Lung (tissue), 11 donors: ENCODE measurements at regions not wholly inside any gene's neighbourhood (a gene's known extent, or its start where the extent isn't known, plus 50 kb on each side); places are given as distances from the start of the nearest gene placed in this dataset.
A peak's percentile ranks its signal among the peaks of the same experiment; 100 is the strongest.

Experiments
- ATAC-seq: fragments of 200-7000 bp; cut with Tn5 transposase; one replicate; pipeline ENCODE4 v1.9.1; 2020; ENCODE audit warnings: moderate number of reproducible peaks; ENCODE audit not compliant: insufficient read depth, low FRiP score
- DNase-seq, 3 donors: peaks; one replicate each; pipeline ENCODE4 v3.0.0-alpha.2; 2013 to 2017
- H3K27ac ChIP-seq, 2 donors: one replicate each; pipeline ENCODE4 v1.5.1; 2013; ENCODE audit warnings: mild to moderate bottlenecking in 2 of 2, moderate library complexity in 2 of 2, control low read depth in 1 of 2, inconsistent platforms in 1 of 2, low read depth in 1 of 2, low read length in 1 of 2
- H3K27me3 ChIP-seq, 3 donors: one replicate each; pipeline ENCODE4 v1.5.1; 2013; ENCODE audit warnings: low read length in 2 of 3; ENCODE audit not compliant: control insufficient read depth in 3 of 3, insufficient read depth in 3 of 3
- H3K36me3 ChIP-seq, 4 donors: one replicate each; pipeline ENCODE4 v1.5.1; 2013; ENCODE audit warnings: low read length in 4 of 4, mild to moderate bottlenecking in 1 of 4, moderate library complexity in 1 of 4; ENCODE audit not compliant: control insufficient read depth in 4 of 4, insufficient read depth in 4 of 4
- H3K4me1 ChIP-seq, 5 donors: one replicate each; pipeline ENCODE4 v1.5.1; 2013; ENCODE audit warnings: low read length in 5 of 5, mild to moderate bottlenecking in 2 of 5, moderate library complexity in 1 of 5; ENCODE audit not compliant: control insufficient read depth in 5 of 5, insufficient read depth in 5 of 5
- H3K4me3 ChIP-seq: one replicate; pipeline ENCODE4 v1.5.1; 2013; ENCODE audit warnings: mild to moderate bottlenecking, control low read depth, moderate library complexity
- H3K9ac ChIP-seq, 2 donors: one replicate each; pipeline ENCODE4 v1.5.1; 2013; ENCODE audit warnings: low read length in 2 of 2, control low read depth in 1 of 2; ENCODE audit not compliant: insufficient read depth in 1 of 2
- H3K9me3 ChIP-seq, 4 donors: one replicate each; pipeline ENCODE4 v1.5.1; 2013; ENCODE audit warnings: low read length in 3 of 4, mild to moderate bottlenecking in 1 of 4, moderate library complexity in 1 of 4; ENCODE audit not compliant: control insufficient read depth in 4 of 4, insufficient read depth in 3 of 4
- WGBS, 2 donors: extraction: QIAGEN DNeasy Blood & Tissue Kit; methylation state at CpG; one replicate each; pipeline ENCODE4 v1.1.7; 2013; 5-methylcytosine and 5-hydroxymethylcytosine counted together
- TF ChIP-seq, protein P1 (sequence below): IDR thresholded peaks from 2 replicates; pipeline ENCODE4 v1.5.1; 2012; ENCODE audit warnings: mild to moderate bottlenecking; ENCODE audit errors: control extremely low read depth, extremely low read depth
- donor health status: control.
- donor health status: control.
- donor health status: Bipolar disorder and iron deficiency.
- donor health status: healthy.
- donor health status: DM: yes; HTN: yes; CAD: no.

GRCh38 chr6:145082359-145082758, 653.0 kb downstream of the EPM2A start:
- DNase-seq: no peak
- H3K4me3 ChIP-seq: no peak overlapping the region
- no peaks in the 10 kb centered on the region for H3K27me3 ChIP-seq
- H3K27ac ChIP-seq: no peak overlapping the region
- ATAC-seq: no peak
- no peaks in the 10 kb centered on the region for H3K9me3 ChIP-seq
- peaks cover 0 to 2% (median 0%) of the 10 kb centered on the region in 5 donors for H3K4me1 ChIP-seq
- H3K9ac ChIP-seq: no peak overlapping the region
- TF ChIP-seq, protein P1, sequence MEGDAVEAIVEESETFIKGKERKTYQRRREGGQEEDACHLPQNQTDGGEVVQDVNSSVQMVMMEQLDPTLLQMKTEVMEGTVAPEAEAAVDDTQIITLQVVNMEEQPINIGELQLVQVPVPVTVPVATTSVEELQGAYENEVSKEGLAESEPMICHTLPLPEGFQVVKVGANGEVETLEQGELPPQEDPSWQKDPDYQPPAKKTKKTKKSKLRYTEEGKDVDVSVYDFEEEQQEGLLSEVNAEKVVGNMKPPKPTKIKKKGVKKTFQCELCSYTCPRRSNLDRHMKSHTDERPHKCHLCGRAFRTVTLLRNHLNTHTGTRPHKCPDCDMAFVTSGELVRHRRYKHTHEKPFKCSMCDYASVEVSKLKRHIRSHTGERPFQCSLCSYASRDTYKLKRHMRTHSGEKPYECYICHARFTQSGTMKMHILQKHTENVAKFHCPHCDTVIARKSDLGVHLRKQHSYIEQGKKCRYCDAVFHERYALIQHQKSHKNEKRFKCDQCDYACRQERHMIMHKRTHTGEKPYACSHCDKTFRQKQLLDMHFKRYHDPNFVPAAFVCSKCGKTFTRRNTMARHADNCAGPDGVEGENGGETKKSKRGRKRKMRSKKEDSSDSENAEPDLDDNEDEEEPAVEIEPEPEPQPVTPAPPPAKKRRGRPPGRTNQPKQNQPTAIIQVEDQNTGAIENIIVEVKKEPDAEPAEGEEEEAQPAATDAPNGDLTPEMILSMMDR: no peak
- WGBS, 2 donors: 89 to 96% methylated on average over 4 of the region's 4 CpGs
- H3K36me3 ChIP-seq: no peaks in the 10 kb centered on the region

- TF ChIP-seq, protein P1: no peak
- Histone ChIP-seq H3K9ac (no peak overlapping the region), H3K4me1 (no peaks in the 10 kb centered on the region), H3K4me3 (no peak overlapping the region), H3K9me3 (no peaks in the 10 kb centered on the region), H3K27me3 (no peaks in the 10 kb centered on the region), H3K36me3 (no peaks in the 10 kb centered on the region), H3K27ac (no peak overlapping the region)
- WGBS, 2 donors: 60 to 63% methylated on average over 3 of the region's 3 CpGs
- ATAC-seq (no peak), DNase-seq (peak in 1 of 3 donors; percentile 6)
Measured at GRCh38 chr6:145086197-145086596, 649.1 kb downstream of the EPM2A start.

DNA sequence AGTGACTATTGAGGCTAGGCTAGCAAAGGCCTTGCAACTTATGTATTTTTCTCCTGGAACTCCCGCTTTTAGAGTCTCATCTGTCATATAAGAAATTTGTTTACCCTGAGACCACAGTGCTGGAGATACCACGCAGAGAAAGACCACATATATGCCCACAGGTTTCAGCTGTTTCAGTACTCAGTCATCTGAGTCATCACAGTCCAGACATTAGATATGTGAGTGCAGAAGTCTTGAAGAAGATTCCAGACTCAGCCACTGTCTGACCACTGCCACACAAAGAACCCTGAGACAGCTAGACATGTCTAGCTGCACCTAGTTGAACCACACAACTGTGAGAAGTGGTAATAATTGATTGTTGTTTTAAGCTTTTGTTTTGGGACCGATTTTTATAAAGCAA, 648.3 kb downstream of the EPM2A start:
- 82 to 88% methylated on average over 3 of the region's 3 CpGs for WGBS, 2 donors
- H3K27ac ChIP-seq: no peak overlapping the region
- no peak overlapping the region for H3K9ac ChIP-seq
- no peaks in the 10 kb centered on the region for H3K36me3 ChIP-seq
- H3K4me1 ChIP-seq: no peaks in the 10 kb centered on the region
- DNase-seq: no peak
- no peaks in the 10 kb centered on the region for H3K9me3 ChIP-seq
- H3K4me3 ChIP-seq: no peak overlapping the region
- ATAC-seq: no peak
- H3K27me3 ChIP-seq: no peaks in the 10 kb centered on the region
- TF ChIP-seq, protein P1: no peak
